SK-N-SH (cell line): ENCODE measurements at regions not wholly inside any gene's neighbourhood (a gene's known extent, or its start where the extent isn't known, plus 50 kb on each side); places are given as distances from the start of the nearest gene placed in this dataset.

Source experiments
- CTCF ChIA-PET: fragments of 300-600, 350-600 bp; formaldehyde crosslinking; extraction: SDS; loops from one replicate; lab custom pipeline; 2021; lab: Yijun Ruan, JAX
- POLR2A ChIA-PET: fragments of 350-600 bp; sonication (Branson Sonifier 250); formaldehyde crosslinking; extraction: SDS; loops from one replicate; lab custom pipeline; 2020; ENCODE audit warnings: antibody characterized with exemption, inconsistent platforms; lab: Yijun Ruan, JAX
- DNase-seq: peaks from one replicate; pipeline ENCODE4 v3.0.0; 2012
- H2AFZ ChIP-seq: fragments of 200-600 bp; sonication (generic); 2 replicates; pipeline ENCODE4 v1.8.1; 2016; ENCODE audit warnings: antibody characterized with exemption, mild to moderate bottlenecking, low read depth
- H3F3A ChIP-seq: fragments of 200-600 bp; sonication (generic); replicated peaks from 2 replicates; pipeline ENCODE3; 2016; ENCODE audit warnings: antibody characterized with exemption, mild to moderate bottlenecking; ENCODE audit not compliant: insufficient read depth
- H3K27ac ChIP-seq, 2 experiments: fragments of 200-500 bp in 1 of 2; fragments of 200-600 bp in 1 of 2; sonication (Bioruptor generic) in 1 of 2; sonication (generic), shearing (Covaris generic) in 1 of 2; 2 replicates each; pipeline versions ENCODE4 v1.5.1 to v1.6.1; 2014 to 2016; ENCODE audit warnings: low read depth in 2 of 2, inconsistent platforms in 1 of 2, low read length in 1 of 2, mild to moderate bottlenecking in 1 of 2, mixed read lengths in 1 of 2
- H3K27me3 ChIP-seq: fragments of 200-600 bp; sonication (generic), shearing (Covaris generic); 2 replicates; pipeline ENCODE4 v1.6.1; 2016; ENCODE audit warnings: mixed run types; ENCODE audit not compliant: insufficient read depth
- H3K36me3 ChIP-seq, 2 experiments: fragments of 200-500 bp in 1 of 2; fragments of 200-600 bp in 1 of 2; sonication (Bioruptor generic) in 1 of 2; sonication (generic) in 1 of 2; replicated peaks in 1 of 2; 2 replicates each; pipeline versions ENCODE3 to v1.5.1; 2014 to 2016; ENCODE audit warnings: low read length in 1 of 2, mild to moderate bottlenecking in 1 of 2; ENCODE audit not compliant: insufficient read depth in 2 of 2, control insufficient read depth in 1 of 2
- H3K4me1 ChIP-seq, 2 experiments: fragments of 200-500 bp in 1 of 2; fragments of 200-600 bp in 1 of 2; sonication (Bioruptor generic) in 1 of 2; sonication (generic), shearing (Covaris generic) in 1 of 2; 2 replicates each; pipeline versions ENCODE4 v1.5.1 to v1.6.1; 2014 to 2016; ENCODE audit warnings: low read depth in 1 of 2, low read length in 1 of 2, mixed run types in 1 of 2; ENCODE audit not compliant: insufficient read depth in 2 of 2, control insufficient read depth in 1 of 2
- H3K4me2 ChIP-seq: fragments of 200-600 bp; sonication (generic), shearing (Covaris generic); 2 replicates; pipeline ENCODE4 v1.6.1; 2017; ENCODE audit warnings: mixed run types
- H3K4me3 ChIP-seq, 2 experiments: fragments of 200-500 bp in 1 of 2; fragments of 200-600 bp in 1 of 2; sonication (Bioruptor generic) in 1 of 2; sonication (generic), shearing (Covaris generic) in 1 of 2; 2 replicates each; pipeline versions ENCODE4 v1.5.1 to v1.8.1; 2014 to 2016; ENCODE audit warnings: low read depth in 2 of 2, inconsistent platforms in 1 of 2, low read length in 1 of 2, mild to moderate bottlenecking in 1 of 2, mixed read lengths in 1 of 2, moderate library complexity in 1 of 2
- H3K79me2 ChIP-seq: fragments of 200-600 bp; sonication (generic); 2 replicates; pipeline ENCODE4 v1.8.1; 2017; ENCODE audit warnings: mild to moderate bottlenecking; ENCODE audit not compliant: insufficient read depth
- H3K9ac ChIP-seq: fragments of 200-600 bp; sonication (generic); 2 replicates; pipeline ENCODE4 v1.6.1; 2017; ENCODE audit warnings: mixed run types
- H3K9me2 ChIP-seq: fragments of 200-600 bp; sonication (generic); 2 replicates; pipeline ENCODE4 v1.6.1; 2017; ENCODE audit warnings: mixed run types
- H3K9me3 ChIP-seq: fragments of 200-600 bp; sonication (generic); 2 replicates; pipeline ENCODE4 v1.6.1; 2017; ENCODE audit warnings: mixed run types, mild to moderate bottlenecking, moderate library complexity
- H4K20me1 ChIP-seq: fragments of 200-600 bp; sonication (generic); 2 replicates; pipeline ENCODE4 v1.6.1; 2017; ENCODE audit warnings: mild to moderate bottlenecking, mixed run types; ENCODE audit not compliant: insufficient read depth
- CHD2 ChIP-seq: fragments of 150-350 bp; IDR thresholded peaks from 2 replicates; pipeline ENCODE4 v1.6.1; 2018; ENCODE audit warnings: low read length; ENCODE audit not compliant: partially characterized antibody
- EP300 ChIP-seq, 2 experiments: IDR thresholded peaks; 2 replicates each; pipeline versions ENCODE4 v1.4.0 to v1.6.1; 2012; ENCODE audit warnings: borderline replicate concordance in 1 of 2, low read depth in 1 of 2, low read length in 1 of 2
- EZH2phosphoT487 ChIP-seq: fragments of 200-600 bp; sonication (generic); IDR thresholded peaks from 2 replicates; pipeline ENCODE4 v1.6.1; 2017; ENCODE audit warnings: low read depth, mixed run types, mild to moderate bottlenecking, antibody characterized with exemption, moderate library complexity, borderline replicate concordance
- FOSL2 ChIP-seq: IDR thresholded peaks from 2 replicates; pipeline ENCODE4 v1.4.0; 2012; ENCODE audit warnings: low read depth, mild to moderate bottlenecking, moderate library complexity, borderline replicate concordance
- FOXJ3 ChIP-seq: sonication (generic); formaldehyde crosslinking; IDR thresholded peaks from 2 replicates; pipeline ENCODE4 v1.5.1; 2020; ENCODE audit warnings: mild to moderate bottlenecking, missing genetic modification reagents
- JUND ChIP-seq: IDR thresholded peaks from 2 replicates; pipeline ENCODE4 v1.4.0; 2012
- MEF2A ChIP-seq: IDR thresholded peaks from 2 replicates; pipeline ENCODE4 v1.4.0; 2012; ENCODE audit warnings: low read depth, borderline replicate concordance
- MXI1 ChIP-seq: IDR thresholded peaks from 2 replicates; pipeline ENCODE4 v1.6.1; 2012; ENCODE audit warnings: mild to moderate bottlenecking, low read depth, low read length, improper control_type of control experiment
- NFIC ChIP-seq: IDR thresholded peaks from 2 replicates; pipeline ENCODE4 v1.4.0; 2012; ENCODE audit warnings: borderline replicate concordance
- NRF1 ChIP-seq: IDR thresholded peaks from 2 replicates; pipeline ENCODE4 v1.6.1; 2012; ENCODE audit warnings: low read depth, mild to moderate bottlenecking, low read length
- POLR2AphosphoS5 ChIP-seq: IDR thresholded peaks from 2 replicates; pipeline ENCODE4 v1.6.1; 2012; ENCODE audit warnings: low read depth, low read length
- RFX5 ChIP-seq: IDR thresholded peaks from 2 replicates; pipeline ENCODE4 v1.6.1; 2012; ENCODE audit warnings: mild to moderate bottlenecking, improper control_type of control experiment, low read length
- RXRA ChIP-seq: IDR thresholded peaks from 2 replicates; pipeline ENCODE4 v1.4.0; 2012; ENCODE audit warnings: low read depth, mild to moderate bottlenecking, borderline replicate concordance
- SIN3A ChIP-seq: IDR thresholded peaks from 2 replicates; pipeline ENCODE4 v1.6.1; 2012; ENCODE audit warnings: low read depth, mild to moderate bottlenecking, low read length, moderate library complexity, borderline replicate concordance
- SMC3 ChIP-seq: IDR thresholded peaks from 2 replicates; pipeline ENCODE4 v1.6.1; 2012; ENCODE audit warnings: low read depth, low read length, improper control_type of control experiment
- TCF12 ChIP-seq: IDR thresholded peaks from 2 replicates; pipeline ENCODE4 v1.4.0; 2012
- USF1 ChIP-seq: IDR thresholded peaks from 2 replicates; pipeline ENCODE4 v1.4.0; 2012; ENCODE audit warnings: low read depth, borderline replicate concordance
- ZBTB33 ChIP-seq: IDR thresholded peaks from 2 replicates; pipeline ENCODE4 v1.4.0; 2012; ENCODE audit warnings: low read depth, borderline replicate concordance
- WGBS: methylation state at CpG from one replicate; pipeline ENCODE4 v1.1.6; 2017; ENCODE audit warnings: low lambda C conversion rate; 5-methylcytosine and 5-hydroxymethylcytosine counted together
- TF ChIP-seq, protein P1 (sequence below): fragments of 200-600 bp; sonication (generic); IDR thresholded peaks from 2 replicates; pipeline ENCODE4 v1.6.1; 2017; ENCODE audit warnings: antibody characterized with exemption, mild to moderate bottlenecking, moderate library complexity

- no peaks in the 10 kb centered on the region for H3K79me2 ChIP-seq
- H3F3A ChIP-seq = peaks cover 5% of the 10 kb centered on the region
- H3K27ac ChIP-seq = no peak overlapping the region
- no peak overlapping the region for H2AFZ ChIP-seq
- ChIA-PET POLR2A (no interaction called here), CTCF (no interaction called here)
- H3K4me1 ChIP-seq = peaks cover 0 to 19% of the 10 kb centered on the region in 2 experiments; a peak in 3 of 4 replicates
- H3K4me3 ChIP-seq = no peak overlapping the region
- H3K36me3 ChIP-seq = no peaks in the 10 kb centered on the region
- peak overlapping the region; percentile 28; the same call in 1 of the 2 replicates for H3K4me2 ChIP-seq
- no peaks in the 10 kb centered on the region for H3K9me3 ChIP-seq
- no peaks in the 10 kb centered on the region for H4K20me1 ChIP-seq
- DNase-seq = no peak
- no peak overlapping the region for H3K9ac ChIP-seq
- TF ChIP-seq ZBTB33 (no peak), MXI1 (no peak), JUND (peak; percentile 75), EP300 (IDR thresholded peaks at IDR 0.05; ENCODE audit: borderline replicate concordance in 1 of 2, low read depth in 1 of 2, low read length in 1 of 2) (0 out of 4 replicates have a peak, but pooled peaks of 1 of the 2 experiments have one; percentile 15), FOSL2 (peak; percentile 83), EZH2phosphoT487 (no peak), TCF12 (peak; percentile 36; the same call in 1 of the 2 replicates)
- TF ChIP-seq, protein P1, sequence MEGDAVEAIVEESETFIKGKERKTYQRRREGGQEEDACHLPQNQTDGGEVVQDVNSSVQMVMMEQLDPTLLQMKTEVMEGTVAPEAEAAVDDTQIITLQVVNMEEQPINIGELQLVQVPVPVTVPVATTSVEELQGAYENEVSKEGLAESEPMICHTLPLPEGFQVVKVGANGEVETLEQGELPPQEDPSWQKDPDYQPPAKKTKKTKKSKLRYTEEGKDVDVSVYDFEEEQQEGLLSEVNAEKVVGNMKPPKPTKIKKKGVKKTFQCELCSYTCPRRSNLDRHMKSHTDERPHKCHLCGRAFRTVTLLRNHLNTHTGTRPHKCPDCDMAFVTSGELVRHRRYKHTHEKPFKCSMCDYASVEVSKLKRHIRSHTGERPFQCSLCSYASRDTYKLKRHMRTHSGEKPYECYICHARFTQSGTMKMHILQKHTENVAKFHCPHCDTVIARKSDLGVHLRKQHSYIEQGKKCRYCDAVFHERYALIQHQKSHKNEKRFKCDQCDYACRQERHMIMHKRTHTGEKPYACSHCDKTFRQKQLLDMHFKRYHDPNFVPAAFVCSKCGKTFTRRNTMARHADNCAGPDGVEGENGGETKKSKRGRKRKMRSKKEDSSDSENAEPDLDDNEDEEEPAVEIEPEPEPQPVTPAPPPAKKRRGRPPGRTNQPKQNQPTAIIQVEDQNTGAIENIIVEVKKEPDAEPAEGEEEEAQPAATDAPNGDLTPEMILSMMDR = no peak
- no peaks in the 10 kb centered on the region for H3K9me2 ChIP-seq
- H3K27me3 ChIP-seq = no peaks in the 10 kb centered on the region
Measured at GRCh38 chr1:192443616-192444015, 126.8 kb downstream of the RGS21 start.

- POLR2A ChIA-PET = no interaction called here
- no peak for TF ChIP-seq ZBTB33
- TF ChIP-seq MXI1 = no peak
- no peak for TF ChIP-seq NFIC
- TF ChIP-seq, protein P1 = no peak
- no peak for TF ChIP-seq EZH2phosphoT487
- TF ChIP-seq SIN3A = no peak
- TF ChIP-seq USF1 = no peak
- no peak for TF ChIP-seq CHD2
- no peak for TF ChIP-seq RXRA
- no peak for TF ChIP-seq FOXJ3 (CRISPR knock-in tag)
- no peak for TF ChIP-seq POLR2AphosphoS5
- TF ChIP-seq NRF1 = no peak
- no peak for TF ChIP-seq SMC3
- no peak for TF ChIP-seq EP300 (IDR thresholded peaks at IDR 0.05; ENCODE audit: borderline replicate concordance in 1 of 2, low read depth in 1 of 2, low read length in 1 of 2)
- TF ChIP-seq MEF2A = no peak
- TF ChIP-seq RFX5 = no peak
Measured at GRCh38 chr1:192445241-192445640, 128.4 kb downstream of the RGS21 start.

More at GRCh38 chr1:192445241-192445640, 128.4 kb downstream of the RGS21 start:
- H2AFZ ChIP-seq = no peak overlapping the region; the same call in 1 of the 2 replicates
- H3K36me3 ChIP-seq = no peaks in the 10 kb centered on the region
- no peaks in the 10 kb centered on the region for H4K20me1 ChIP-seq
- DNase-seq = no peak
- no peaks in the 10 kb centered on the region for H3K79me2 ChIP-seq
- peaks cover 0 to 19% of the 10 kb centered on the region in 2 experiments; a peak in 3 of 4 replicates for H3K4me1 ChIP-seq
- WGBS = 86% methylated on average over 2 of the region's 2 CpGs
- peaks cover 5% of the 10 kb centered on the region for H3F3A ChIP-seq
- H3K4me2 ChIP-seq = no peak overlapping the region
- H3K27me3 ChIP-seq = no peaks in the 10 kb centered on the region
- no peak overlapping the region for H3K9ac ChIP-seq
- H3K27ac ChIP-seq = no peak overlapping the region
- no peaks in the 10 kb centered on the region for H3K9me3 ChIP-seq
- H3K4me3 ChIP-seq = no peak overlapping the region
- H3K9me2 ChIP-seq = no peaks in the 10 kb centered on the region
- CTCF ChIA-PET = no interaction called here
